OCI-LY1 (cell line): ENCODE measurements at regions not wholly inside any gene's neighbourhood (a gene's known extent, or its start where the extent isn't known, plus 50 kb on each side); places are given as distances from the start of the nearest gene placed in this dataset.

Experiments used
- H2AFZ ChIP-seq: fragments of 200-600 bp; sonication (generic), shearing (Covaris generic); 2 replicates; pipeline ENCODE4 v1.6.0; 2014; ENCODE audit warnings: antibody characterized with exemption, mild to moderate bottlenecking, low read length
- H3F3A ChIP-seq: fragments of 200-600 bp; sonication (generic), shearing (Covaris generic); 2 replicates; pipeline ENCODE4 v1.6.0; 2014; ENCODE audit warnings: mild to moderate bottlenecking, antibody characterized with exemption, low read length, moderate library complexity; ENCODE audit not compliant: insufficient read depth
- H3K27ac ChIP-seq: fragments of 200-600 bp; sonication (generic); 2 replicates; pipeline ENCODE4 v1.5.1; 2014; ENCODE audit warnings: low read length, mixed run types, mild to moderate bottlenecking, low read depth; ENCODE audit not compliant: poor library complexity, severe bottlenecking
- H3K27me3 ChIP-seq: fragments of 200-600 bp; sonication (generic); 2 replicates; pipeline ENCODE4 v1.6.0; 2014; ENCODE audit warnings: antibody characterized with exemption, mild to moderate bottlenecking, low read length, moderate library complexity; ENCODE audit not compliant: insufficient read depth
- H3K36me3 ChIP-seq: fragments of 200-600 bp; sonication (generic); 2 replicates; pipeline ENCODE4 v1.6.1; 2014; ENCODE audit warnings: mild to moderate bottlenecking, antibody characterized with exemption, low read length, moderate library complexity, mixed read lengths; ENCODE audit not compliant: insufficient read depth
- H3K4me1 ChIP-seq: fragments of 200-600 bp; sonication (generic); 2 replicates; pipeline ENCODE4 v1.5.1; 2014; ENCODE audit warnings: mild to moderate bottlenecking, low read length, moderate library complexity; ENCODE audit not compliant: insufficient read depth, severe bottlenecking
- H3K4me2 ChIP-seq: fragments of 200-600 bp; sonication (generic), shearing (Covaris generic); 2 replicates; pipeline ENCODE4 v1.6.1; 2014; ENCODE audit warnings: low read length
- H3K4me3 ChIP-seq: fragments of 200-600 bp; sonication (generic); 2 replicates; pipeline ENCODE4 v1.5.1; 2014; ENCODE audit warnings: low read length, low read depth, mild to moderate bottlenecking, mixed read lengths; ENCODE audit not compliant: poor library complexity, severe bottlenecking
- H3K79me2 ChIP-seq: fragments of 200-600 bp; shearing (Covaris generic); 2 replicates; pipeline ENCODE4 v1.6.1; 2016; ENCODE audit warnings: mixed run types, low read length, mixed read lengths; ENCODE audit not compliant: insufficient read depth
- H3K9ac ChIP-seq: fragments of 200-600 bp; sonication (generic), shearing (Covaris generic); 2 replicates; pipeline ENCODE4 v1.6.1; 2014; ENCODE audit warnings: mild to moderate bottlenecking, low read length, mixed read lengths
- H3K9me2 ChIP-seq: fragments of 200-600 bp; sonication (generic), shearing (Covaris generic); 2 replicates; pipeline ENCODE4 v1.6.1; 2014; ENCODE audit warnings: low read depth, mild to moderate bottlenecking, low read length, mixed read lengths
- H3K9me3 ChIP-seq: fragments of 200-600 bp; shearing (Covaris generic); 2 replicates; pipeline ENCODE4 v1.6.1; 2014; ENCODE audit warnings: low read length, mixed read lengths
- H4K20me1 ChIP-seq: fragments of 200-600 bp; sonication (generic), shearing (Covaris generic); 2 replicates; pipeline ENCODE4 v1.6.0; 2016; ENCODE audit warnings: mild to moderate bottlenecking, low read length; ENCODE audit not compliant: insufficient read depth
- CTCF ChIP-seq: fragments of 200-600 bp; sonication (generic), shearing (Covaris generic); IDR thresholded peaks from 2 replicates; pipeline ENCODE4 v1.5.1; 2017; ENCODE audit warnings: mild to moderate bottlenecking, antibody characterized with exemption, low read length, moderate library complexity, mixed read lengths
- EZH2 ChIP-seq: fragments of 200-600 bp; sonication (generic), shearing (Covaris generic); IDR thresholded peaks from 2 replicates; pipeline ENCODE4 v1.8.0; 2017; ENCODE audit warnings: borderline replicate concordance, mixed run types, mild to moderate bottlenecking, antibody characterized with exemption, low read length, moderate library complexity, mixed read lengths

GRCh38 chr11:127269911-127270310, 269.3 kb upstream of the KIRREL3 start:
- no peaks in the 10 kb centered on the region for H3K27me3 ChIP-seq
- no peaks in the 10 kb centered on the region for H3F3A ChIP-seq
- no peaks in the 10 kb centered on the region for H4K20me1 ChIP-seq
- no peaks in the 10 kb centered on the region for H3K9me2 ChIP-seq
- H3K4me1 ChIP-seq, result no peaks in the 10 kb centered on the region
- no peak overlapping the region for H3K9ac ChIP-seq
- no peaks in the 10 kb centered on the region for H3K79me2 ChIP-seq
- H3K36me3 ChIP-seq, result no peaks in the 10 kb centered on the region
- H3K27ac ChIP-seq, result no peak overlapping the region
- no peak overlapping the region for H2AFZ ChIP-seq
- no peak overlapping the region for H3K4me3 ChIP-seq
- no peak for TF ChIP-seq EZH2
- TF ChIP-seq CTCF, result no peak
- no peaks in the 10 kb centered on the region for H3K9me3 ChIP-seq
- no peak overlapping the region for H3K4me2 ChIP-seq

- Histone ChIP-seq H4K20me1 (no peaks in the 10 kb centered on the region), H3K9me3 (no peaks in the 10 kb centered on the region), H2AFZ (no peak overlapping the region), H3K9me2 (no peaks in the 10 kb centered on the region), H3K27me3 (no peaks in the 10 kb centered on the region), H3K4me2 (no peak overlapping the region), H3K79me2 (no peaks in the 10 kb centered on the region), H3K4me3 (no peak overlapping the region), H3K4me1 (no peaks in the 10 kb centered on the region), H3K36me3 (no peaks in the 10 kb centered on the region), H3F3A (no peaks in the 10 kb centered on the region), H3K27ac (no peak overlapping the region), H3K9ac (no peak overlapping the region)
- no peak for TF ChIP-seq EZH2
- no peak for TF ChIP-seq CTCF
Observed at GRCh38 chr11:127268932-127269331, 268.4 kb upstream of the KIRREL3 start.

GRCh38 chr11:127268521-127268920, 268.0 kb upstream of the KIRREL3 start:
- no peaks in the 10 kb centered on the region for H3K4me1 ChIP-seq
- H3K4me2 ChIP-seq, result no peak overlapping the region
- H3K4me3 ChIP-seq, result no peak overlapping the region
- no peak overlapping the region for H3K27ac ChIP-seq
- H3K9me3 ChIP-seq, result no peaks in the 10 kb centered on the region
- no peak overlapping the region for H2AFZ ChIP-seq
- no peaks in the 10 kb centered on the region for H3K9me2 ChIP-seq
- H3K36me3 ChIP-seq, result no peaks in the 10 kb centered on the region
- no peaks in the 10 kb centered on the region for H3F3A ChIP-seq
- H3K79me2 ChIP-seq, result no peaks in the 10 kb centered on the region
- no peaks in the 10 kb centered on the region for H4K20me1 ChIP-seq
- TF ChIP-seq EZH2, result no peak
- no peak for TF ChIP-seq CTCF
- no peaks in the 10 kb centered on the region for H3K27me3 ChIP-seq
- no peak overlapping the region for H3K9ac ChIP-seq
